MM.1S (cell line): ENCODE measurements at regions not wholly inside any gene's neighbourhood (a gene's known extent, or its start where the extent isn't known, plus 50 kb on each side); places are given as distances from the start of the nearest gene placed in this dataset.

Experiments
- DNase-seq: peaks from one replicate; pipeline ENCODE4 v3.0.0-alpha.2; 2015
- H2AFZ ChIP-seq: fragments of 300-600 bp; sonication (generic); 2 replicates; pipeline ENCODE4 v1.6.0; 2016; ENCODE audit warnings: antibody characterized with exemption, low read length
- H3F3A ChIP-seq: fragments of 300-600 bp; sonication (generic); 2 replicates; pipeline ENCODE4 v1.6.1; 2016; ENCODE audit warnings: mild to moderate bottlenecking, antibody characterized with exemption, low read length, moderate library complexity, mixed read lengths; ENCODE audit not compliant: insufficient read depth
- H3K27ac ChIP-seq: fragments of 300-600 bp; sonication (generic); 2 replicates; pipeline ENCODE4 v1.5.1; 2016; ENCODE audit warnings: mild to moderate bottlenecking, low read length
- H3K27me3 ChIP-seq: fragments of 300-600 bp; sonication (generic); replicated peaks from 2 replicates; pipeline ENCODE4 v1.6.0; 2016; ENCODE audit warnings: low read length; ENCODE audit not compliant: insufficient read depth
- H3K36me3 ChIP-seq: fragments of 300-600 bp; sonication (generic); replicated peaks from 2 replicates; pipeline ENCODE4 v1.6.1; 2016; ENCODE audit warnings: mild to moderate bottlenecking, low read length, mixed read lengths; ENCODE audit not compliant: insufficient read depth
- H3K4me1 ChIP-seq: fragments of 300-600 bp; sonication (generic); 2 replicates; pipeline ENCODE4 v1.6.1; 2016; ENCODE audit warnings: low read length, mixed read lengths
- H3K4me2 ChIP-seq: fragments of 300-600 bp; sonication (generic); 2 replicates; pipeline ENCODE4 v1.6.0; 2016; ENCODE audit warnings: low read depth, low read length
- H3K4me3 ChIP-seq: fragments of 300-600 bp; sonication (generic); 2 replicates; pipeline ENCODE4 v1.5.1; 2016; ENCODE audit warnings: low read length, mixed read lengths
- H3K79me2 ChIP-seq: fragments of 300-600 bp; sonication (generic); 2 replicates; pipeline ENCODE4 v1.6.1; 2016; ENCODE audit warnings: mixed run types, low read length, mixed read lengths
- H3K9ac ChIP-seq: fragments of 300-600 bp; sonication (generic); 2 replicates; pipeline ENCODE4 v1.6.1; 2016; ENCODE audit warnings: low read length, mixed read lengths
- H3K9me2 ChIP-seq: fragments of 300-600 bp; sonication (generic); replicated peaks from 2 replicates; pipeline ENCODE4 v1.6.1; 2016; ENCODE audit warnings: mild to moderate bottlenecking, low read length, mixed read lengths; ENCODE audit not compliant: insufficient read depth
- H3K9me3 ChIP-seq: fragments of 300-600 bp; sonication (generic); replicated peaks from 2 replicates; pipeline ENCODE4 v1.6.1; 2016; ENCODE audit warnings: mild to moderate bottlenecking, low read length, mixed read lengths; ENCODE audit not compliant: insufficient read depth
- H4K20me1 ChIP-seq: fragments of 300-600 bp; sonication (generic); 2 replicates; pipeline ENCODE4 v1.6.1; 2016; ENCODE audit warnings: mild to moderate bottlenecking, low read length, moderate library complexity, mixed read lengths; ENCODE audit not compliant: insufficient read depth
- CTCF ChIP-seq: fragments of 300-600 bp; sonication (generic); IDR thresholded peaks from 2 replicates; pipeline ENCODE4 v1.5.1; 2016; ENCODE audit warnings: antibody characterized with exemption, low read length, mixed read lengths
- EZH2 ChIP-seq: fragments of 300-600 bp; sonication (generic); optimal IDR thresholded peaks from 2 replicates; pipeline ENCODE3; 2017; ENCODE audit warnings: low read depth, mild to moderate bottlenecking, antibody characterized with exemption, low read length, mixed read lengths
- EZH2phosphoT487 ChIP-seq: fragments of 300-600 bp; sonication (generic); IDR thresholded peaks from 2 replicates; pipeline ENCODE4 v1.6.1; 2018; ENCODE audit warnings: antibody characterized with exemption, low read length

GRCh38 chr5:8216921-8217320 lies 348.0 kb downstream of the MTRR start:
- Histone ChIP-seq H4K20me1 (no peaks in the 10 kb centered on the region), H3K9me3 (no peaks in the 10 kb centered on the region), H3K4me2 (no peak overlapping the region), H3K36me3 (no peaks in the 10 kb centered on the region), H3K27me3 (no peaks in the 10 kb centered on the region), H3K9ac (no peak overlapping the region), H3K79me2 (no peaks in the 10 kb centered on the region), H3K4me3 (no peak overlapping the region), H3F3A (no peaks in the 10 kb centered on the region), H3K9me2 (no peaks in the 10 kb centered on the region), H3K27ac (no peak overlapping the region), H3K4me1 (no peaks in the 10 kb centered on the region), H2AFZ (no peak overlapping the region)
- no peak for DNase-seq
- no peak for TF ChIP-seq EZH2phosphoT487
- no peak for TF ChIP-seq CTCF
- TF ChIP-seq EZH2 = no peak

GRCh38 chr5:8226148-8226547 lies 357.2 kb downstream of the MTRR start:
- Histone ChIP-seq H3K27me3 (no peaks in the 10 kb centered on the region), H3K9ac (no peak overlapping the region), H3K27ac (no peak overlapping the region), H3K9me3 (no peaks in the 10 kb centered on the region), H3K4me2 (no peak overlapping the region), H3K4me1 (no peaks in the 10 kb centered on the region), H3K79me2 (no peaks in the 10 kb centered on the region), H3K36me3 (no peaks in the 10 kb centered on the region), H3K4me3 (no peak overlapping the region), H3F3A (no peaks in the 10 kb centered on the region), H3K9me2 (no peaks in the 10 kb centered on the region), H2AFZ (no peak overlapping the region), H4K20me1 (no peaks in the 10 kb centered on the region)
- TF ChIP-seq EZH2 (no peak), EZH2phosphoT487 (no peak), CTCF (no peak)
- peak; percentile 20 for DNase-seq

- H2AFZ ChIP-seq = peak overlapping the region; percentile 55; the same call in 1 of the 2 replicates
- H3K36me3 ChIP-seq = no peaks in the 10 kb centered on the region
- H3K27ac ChIP-seq = no peak overlapping the region; the same call in 1 of the 2 replicates
- no peaks in the 10 kb centered on the region for H3K4me1 ChIP-seq
- H3K9me2 ChIP-seq = no peaks in the 10 kb centered on the region
- H3K4me2 ChIP-seq = peak overlapping the region; percentile 44
- H3F3A ChIP-seq = no peaks in the 10 kb centered on the region
- H3K79me2 ChIP-seq = no peaks in the 10 kb centered on the region
- H3K9me3 ChIP-seq = no peaks in the 10 kb centered on the region
- TF ChIP-seq EZH2phosphoT487 (no peak), CTCF (no peak), EZH2 (no peak)
- H3K9ac ChIP-seq = no peak overlapping the region
- no peaks in the 10 kb centered on the region for H4K20me1 ChIP-seq
- H3K4me3 ChIP-seq = peak overlapping the region; percentile 28
- peak; percentile 21 for DNase-seq
- H3K27me3 ChIP-seq = no peaks in the 10 kb centered on the region
These were observed 358.2 kb downstream of the MTRR start for GRCh38 chr5:8227112-8227511.
